Activated T-cell treated with anti-CD3 and anti-CD28 coated beads for 48 hours (primary cell): ENCODE measurements at regions not wholly inside any gene's neighbourhood (a gene's known extent, or its start where the extent isn't known, plus 50 kb on each side); places are given as distances from the start of the nearest gene placed in this dataset.

ENCODE experiments used
- DNase-seq: peaks from one replicate; pipeline ENCODE4 v3.0.0-alpha.2; 2020; ENCODE audit warnings: low read depth

DNA sequence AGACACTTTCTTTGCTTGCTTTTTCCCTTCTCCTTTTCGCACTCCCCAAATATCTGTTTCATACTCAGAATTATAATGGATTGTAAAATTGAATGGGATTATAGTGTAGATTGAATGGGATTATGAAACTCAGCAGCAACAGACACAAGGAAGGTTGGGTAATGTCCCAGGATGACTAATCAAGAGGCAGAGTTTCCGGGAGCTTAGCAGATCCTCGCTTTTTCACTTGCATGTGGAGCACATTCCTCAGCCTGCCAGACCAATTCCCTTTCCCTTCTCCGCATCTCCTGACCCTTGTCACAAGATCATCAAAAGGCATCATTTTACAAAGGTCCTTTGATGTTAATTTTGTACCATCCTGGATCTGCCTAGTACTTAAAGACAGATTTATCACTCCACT is 55.1 kb upstream of the SLC1A1 start:
- no peak for DNase-seq

DNA sequence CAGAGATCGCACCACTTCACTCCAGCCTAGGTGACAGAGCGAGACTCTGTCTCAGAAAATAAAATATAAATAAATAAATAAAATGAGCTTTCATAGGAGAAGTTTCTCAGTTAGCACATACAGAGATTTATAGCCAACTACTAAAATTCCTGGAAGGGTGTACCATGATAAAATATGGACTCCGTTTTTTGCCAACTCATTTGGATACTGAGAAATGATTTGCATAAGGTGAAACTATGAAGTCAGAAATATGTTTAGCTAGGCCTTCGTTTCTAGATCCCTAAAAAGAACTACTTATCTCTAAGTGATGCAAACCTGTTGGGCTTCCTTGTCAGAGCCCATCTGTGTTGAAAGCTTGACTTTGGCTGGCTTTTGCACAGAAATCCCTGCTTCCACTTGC is 56.9 kb upstream of the SLC1A1 start:
- no peak for DNase-seq

DNA sequence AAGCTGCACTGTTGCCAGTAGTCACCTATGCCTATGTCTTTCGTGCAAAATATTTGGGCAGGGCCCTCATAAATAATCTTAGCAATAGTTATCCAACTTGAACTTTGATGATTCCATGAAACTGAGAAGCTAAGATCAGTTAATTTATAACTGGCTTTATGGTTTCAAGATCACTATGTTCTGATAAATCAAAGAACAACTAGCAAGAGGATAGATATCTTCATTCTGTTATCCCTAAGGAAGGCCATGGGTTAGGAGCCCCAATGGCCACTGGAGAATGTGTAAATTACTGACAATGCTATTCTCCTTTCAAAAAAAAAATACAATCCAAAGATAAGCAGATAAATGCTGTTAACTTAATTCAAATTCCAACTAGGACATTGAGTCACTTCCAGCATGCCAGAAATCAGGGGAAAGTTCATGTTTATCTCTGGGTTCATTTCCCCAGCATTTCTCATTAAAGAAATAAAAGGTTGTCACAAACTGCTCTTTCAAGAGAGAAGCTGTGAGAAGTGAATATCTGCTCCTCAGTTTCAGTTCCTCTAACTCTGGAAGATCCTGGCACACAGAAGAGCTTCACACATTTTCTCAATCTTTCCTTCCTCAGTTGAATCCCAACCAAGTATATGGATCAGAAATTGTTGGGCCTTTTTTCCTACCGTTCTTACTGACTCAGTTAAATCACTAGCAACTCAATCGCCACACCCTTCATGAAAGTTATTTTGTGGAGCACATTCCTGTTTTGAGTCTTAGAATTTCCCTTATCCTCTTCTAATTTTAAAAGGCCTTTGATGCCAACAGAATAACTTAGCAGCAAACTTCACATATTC is 59.6 kb upstream of the SLC1A1 start:
- no peak for DNase-seq

DNA sequence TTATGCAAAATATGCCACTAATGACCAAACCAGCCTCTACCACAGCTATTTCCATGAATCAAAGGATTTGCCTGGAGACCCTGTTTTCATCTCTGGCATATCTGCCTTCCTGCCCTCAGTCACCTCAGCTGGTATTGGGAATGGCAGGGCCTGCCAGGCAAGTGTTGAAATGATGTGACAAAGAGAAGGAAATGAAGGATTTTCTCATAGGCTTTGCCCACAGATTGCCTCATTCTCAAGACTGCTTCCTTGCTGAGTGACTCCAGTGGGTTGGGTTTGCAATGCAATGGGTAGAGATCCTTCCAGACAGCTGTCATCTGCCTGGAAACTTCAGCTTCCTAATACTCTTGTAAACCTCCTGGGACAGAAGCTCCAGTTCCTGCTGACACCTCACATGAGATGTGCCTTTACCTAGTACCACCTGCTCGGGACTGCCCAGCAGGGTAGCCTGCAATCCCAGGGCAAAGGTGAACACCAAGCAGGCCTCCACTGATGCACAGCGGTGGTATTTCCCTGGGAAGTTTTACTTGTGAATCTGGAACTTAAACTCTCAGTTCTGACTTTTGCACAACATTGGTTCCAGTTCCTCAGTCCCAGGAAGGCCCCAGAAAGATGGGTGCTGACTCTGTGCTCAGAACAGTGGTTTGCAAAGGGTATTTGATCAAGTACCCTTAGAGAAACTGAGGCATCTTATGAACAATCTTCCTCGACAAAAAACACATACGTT is 64.8 kb upstream of the SLC1A1 start:
- no peak for DNase-seq

DNA sequence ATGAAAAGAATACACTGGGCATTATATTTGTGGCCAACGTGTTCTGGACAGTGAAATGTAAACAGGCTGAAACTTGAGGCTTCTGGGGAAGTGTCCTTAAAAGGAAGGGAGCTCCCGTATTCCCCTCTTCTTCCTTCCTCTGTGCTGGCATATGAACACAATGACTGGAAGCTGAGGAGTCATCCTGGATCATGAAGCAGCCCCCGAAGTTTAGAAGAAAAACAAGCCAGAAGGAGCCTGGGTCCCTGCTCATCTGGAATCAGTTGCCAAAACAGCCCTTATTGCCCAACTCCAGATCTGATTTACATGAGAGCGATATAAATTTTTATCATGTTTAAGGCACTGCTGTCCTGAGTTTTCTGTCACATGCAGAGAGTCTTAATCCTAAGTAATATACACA is 65.4 kb upstream of the SLC1A1 start:
- DNase-seq: no peak

DNA sequence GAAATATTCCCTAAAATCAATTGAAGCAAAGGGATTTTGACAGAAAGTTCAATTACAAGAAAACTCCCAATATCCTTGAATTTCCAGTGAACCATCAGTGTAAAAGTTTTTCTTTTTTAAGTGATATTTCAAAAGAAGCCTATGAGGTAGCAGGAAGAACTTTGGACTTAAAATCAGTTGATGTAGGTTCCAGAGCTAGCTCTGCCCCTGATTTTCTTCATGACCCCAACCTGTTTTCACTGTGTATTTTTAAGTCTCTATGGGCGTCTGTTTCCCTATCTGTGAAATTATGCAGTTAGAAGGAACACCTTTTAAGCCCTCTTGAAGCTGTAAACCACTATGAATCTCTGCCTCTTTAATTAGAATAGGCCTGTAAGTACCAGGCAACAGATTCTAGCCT is 66.2 kb upstream of the SLC1A1 start:
- DNase-seq: no peak

DNA sequence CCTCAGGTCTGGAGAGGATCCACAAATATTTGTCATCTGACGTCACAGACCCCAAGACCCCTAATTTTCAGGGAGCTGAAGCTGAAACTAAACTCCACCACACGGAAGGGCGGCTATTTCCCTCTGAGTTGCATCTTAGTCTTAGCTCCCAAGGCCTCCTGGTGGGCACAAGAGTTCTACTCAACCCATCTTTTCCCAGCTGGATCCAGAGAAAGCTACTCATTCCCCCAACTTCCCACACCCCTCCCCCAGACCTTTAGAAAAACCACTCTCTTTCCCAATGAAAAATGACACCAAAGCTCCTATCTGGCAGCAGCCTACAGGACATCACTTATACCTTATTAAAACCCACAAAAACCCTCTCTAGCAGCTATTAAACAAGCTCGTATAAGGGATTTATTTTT is 67.1 kb upstream of the SLC1A1 start:
- no peak for DNase-seq

DNA sequence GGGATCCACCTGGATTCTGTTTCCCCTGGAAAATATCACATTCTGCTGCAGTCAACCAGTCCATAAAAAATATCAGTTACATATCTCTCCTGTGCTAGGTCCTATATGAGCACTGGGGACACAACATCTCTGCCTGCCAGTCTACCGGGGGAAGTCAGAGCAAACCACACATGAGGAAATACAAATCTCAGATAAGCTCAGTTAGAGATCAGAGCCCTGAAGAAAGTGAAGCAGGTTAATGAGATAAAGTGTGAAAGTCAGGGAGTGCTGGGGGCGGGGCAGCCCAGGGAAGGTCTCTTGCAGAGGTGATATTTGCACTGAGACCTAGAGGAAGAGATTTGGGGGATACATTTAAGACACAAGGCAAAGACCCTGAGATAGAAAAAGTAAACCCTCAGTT is 67.8 kb upstream of the SLC1A1 start:
- DNase-seq: no peak

DNA sequence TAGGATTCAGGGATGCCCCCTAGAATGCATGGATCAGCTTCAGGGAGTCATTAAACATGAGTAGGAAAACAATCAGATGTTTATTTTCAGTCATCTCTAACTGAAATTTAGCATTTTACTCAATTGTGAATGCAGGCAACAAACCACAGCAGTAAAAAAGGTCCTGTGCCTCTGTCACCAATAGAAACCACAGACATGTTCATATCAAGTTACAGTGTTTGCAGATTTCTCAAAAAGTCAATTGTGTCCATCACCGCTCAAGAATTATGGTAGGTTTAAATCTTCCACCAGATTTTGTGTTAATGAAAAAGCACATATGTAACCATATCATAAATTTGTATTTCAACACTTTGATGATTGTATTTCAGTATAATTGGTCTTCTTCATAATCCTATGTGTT is 68.4 kb upstream of the SLC1A1 start:
- DNase-seq: no peak

DNA sequence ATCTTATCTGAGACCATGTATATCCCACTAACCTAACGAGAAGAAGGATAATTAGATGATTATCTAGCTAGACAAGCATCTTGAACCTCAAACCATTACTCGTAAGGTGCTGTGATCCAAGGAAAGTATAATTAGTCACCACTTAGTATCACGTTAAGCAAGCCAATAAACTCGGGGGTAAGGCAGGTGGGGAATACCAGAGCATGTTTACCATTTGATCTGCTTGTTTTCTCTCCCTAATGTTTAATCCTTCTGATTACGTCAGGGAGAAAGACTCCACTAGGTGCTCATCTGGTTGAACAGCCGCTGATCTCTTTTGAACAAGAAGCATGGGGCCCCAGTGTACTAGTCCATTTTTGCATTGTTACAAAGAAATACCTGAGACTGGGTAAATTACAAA is 69.9 kb upstream of the SLC1A1 start:
- DNase-seq: no peak

DNA sequence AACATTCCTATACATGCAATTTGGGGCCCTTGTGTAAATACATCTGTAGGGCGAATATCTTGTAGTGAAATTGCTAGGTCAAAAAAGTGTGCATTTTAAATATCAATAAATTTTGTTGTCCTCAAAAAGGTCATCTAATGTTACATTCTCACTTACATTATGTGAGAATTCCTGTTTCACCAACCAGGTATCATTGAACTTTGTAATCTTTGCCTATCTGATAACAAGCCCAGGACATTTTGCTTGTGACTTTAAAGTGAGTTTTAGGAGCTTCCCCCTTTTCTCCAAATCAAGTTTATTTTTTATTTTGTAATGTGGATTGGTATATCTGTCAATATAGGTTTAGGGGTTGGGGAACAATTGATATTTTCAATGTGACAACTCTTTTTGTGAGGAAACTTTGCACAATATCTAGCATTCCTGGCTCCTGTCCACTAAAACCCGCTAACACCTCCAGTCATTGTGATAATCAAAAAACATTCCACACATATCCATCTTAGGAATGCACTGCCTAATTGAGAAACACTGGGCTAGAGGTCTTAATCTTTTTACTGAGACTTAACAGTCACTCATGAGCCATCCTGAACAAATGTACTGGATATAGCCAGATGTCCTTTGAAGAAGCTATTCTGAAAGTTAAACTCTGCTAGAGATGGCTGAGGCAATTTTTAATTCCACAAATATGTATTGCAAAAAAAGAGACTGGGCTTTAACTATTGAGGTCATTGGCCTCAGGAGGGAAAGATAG is 72.5 kb upstream of the SLC1A1 start:
- no peak for DNase-seq

DNA sequence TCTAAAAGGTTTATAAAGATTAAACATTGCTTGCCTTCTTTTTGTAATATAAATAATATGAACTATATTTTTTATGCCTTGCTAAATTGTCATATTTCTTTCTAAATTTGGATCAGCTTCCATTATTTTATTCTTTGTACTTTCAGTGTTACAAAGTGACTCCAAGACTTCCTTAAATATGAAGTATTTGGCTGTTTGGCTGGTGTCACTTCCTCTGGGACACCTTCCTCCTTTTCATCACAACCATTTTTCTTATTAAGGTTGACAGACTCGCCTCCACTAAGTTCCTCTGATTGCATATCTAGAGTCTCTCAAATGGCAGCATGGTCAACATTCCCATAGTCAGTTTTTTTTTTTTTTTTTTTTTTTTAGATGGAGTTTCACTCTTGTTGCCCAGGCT is 73.8 kb upstream of the SLC1A1 start:
- no peak for DNase-seq

DNA sequence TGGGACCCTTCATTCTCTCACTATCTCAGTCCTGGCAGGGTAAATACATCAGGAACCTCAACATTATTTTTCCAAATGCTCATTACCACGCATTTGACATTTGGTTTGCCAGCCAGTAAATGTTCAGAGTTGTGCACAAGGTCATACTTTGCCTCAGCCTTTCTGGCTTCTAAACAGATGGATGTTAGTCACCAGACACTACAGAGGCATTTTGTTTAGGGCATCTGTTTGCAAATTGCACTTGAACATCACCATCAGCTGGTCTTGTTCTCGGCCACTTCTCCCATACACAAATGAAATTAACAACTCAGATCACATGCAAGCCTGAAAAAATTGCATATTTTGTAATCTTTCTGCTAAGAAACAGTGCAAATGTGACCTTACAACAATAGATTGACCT is 75.0 kb upstream of the SLC1A1 start:
- DNase-seq: no peak

DNA sequence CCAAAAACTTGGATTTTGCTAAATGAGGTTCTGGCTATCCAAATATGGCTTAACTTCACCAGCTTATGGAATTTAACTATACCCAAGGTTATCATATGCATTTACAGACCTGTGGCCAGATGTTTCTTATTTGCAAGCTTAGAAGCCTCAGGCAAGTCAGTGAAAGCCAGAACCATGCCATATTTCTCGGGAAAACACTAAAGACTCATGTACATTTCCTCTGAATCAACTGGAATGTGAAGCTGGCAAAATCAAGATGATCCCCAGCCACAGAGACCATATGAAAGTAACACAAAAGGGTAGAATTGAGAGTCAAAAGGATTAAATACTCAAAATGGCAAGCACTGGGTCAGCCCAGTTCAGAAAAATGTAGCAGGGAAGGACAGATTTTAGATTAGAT is 76.4 kb upstream of the SLC1A1 start:
- no peak for DNase-seq

DNA sequence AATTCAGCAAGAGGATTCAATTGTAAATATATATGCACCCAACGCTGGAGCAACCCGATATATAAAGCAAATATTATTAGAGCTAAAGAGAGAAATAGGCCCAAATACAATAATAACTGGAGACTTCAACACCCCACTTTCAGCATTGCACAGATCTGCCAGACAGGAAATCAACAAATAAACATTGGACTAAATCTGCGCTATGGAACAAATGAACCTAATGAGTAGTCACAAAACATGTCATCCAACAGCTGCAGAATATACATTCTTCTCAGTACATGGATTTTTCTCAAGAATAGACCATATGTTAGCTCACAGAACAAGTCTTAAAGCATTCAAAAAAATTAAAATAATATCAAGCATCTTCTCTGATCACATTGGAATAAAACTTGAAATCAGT is 86.1 kb upstream of the SLC1A1 start:
- no peak for DNase-seq

DNA sequence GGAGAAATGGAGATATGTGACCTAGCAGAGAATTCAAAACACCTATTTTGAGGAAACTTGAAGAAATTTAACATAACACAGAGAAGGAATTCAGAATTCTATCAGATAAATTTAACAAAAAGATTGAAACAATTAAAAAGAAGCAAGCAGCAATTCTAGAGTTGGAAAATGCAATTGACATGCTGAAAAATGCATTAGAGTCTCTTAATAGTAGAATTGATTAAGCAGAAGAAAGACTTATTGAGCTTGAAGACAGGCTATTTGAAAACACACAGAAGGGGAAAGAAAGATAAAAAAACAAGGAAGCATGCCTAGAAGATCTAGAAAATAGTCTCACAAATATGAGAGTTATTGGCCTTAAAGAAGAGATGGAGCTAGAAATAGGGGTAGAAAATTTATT is 87.8 kb upstream of the SLC1A1 start:
- DNase-seq: no peak

DNA sequence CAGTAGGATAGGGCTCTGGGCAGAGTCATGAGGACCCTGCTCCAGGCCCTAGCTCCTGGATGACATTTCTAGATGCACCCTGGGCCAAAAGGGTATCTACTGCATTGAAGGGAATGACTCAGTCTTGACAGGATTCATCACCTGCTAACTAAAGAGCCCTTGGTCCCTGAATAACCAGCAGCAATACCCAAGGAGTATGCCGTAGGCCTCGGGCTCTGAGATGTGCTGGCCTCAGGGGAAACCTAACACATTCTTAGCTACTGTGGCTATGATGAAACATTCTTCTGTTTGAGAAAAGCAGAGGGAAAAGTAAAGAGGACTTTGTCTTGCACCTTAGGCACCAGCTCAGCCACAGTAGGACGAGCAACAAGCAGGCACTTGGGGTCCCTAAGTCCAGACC is 89.5 kb upstream of the SLC1A1 start:
- no peak for DNase-seq

DNA sequence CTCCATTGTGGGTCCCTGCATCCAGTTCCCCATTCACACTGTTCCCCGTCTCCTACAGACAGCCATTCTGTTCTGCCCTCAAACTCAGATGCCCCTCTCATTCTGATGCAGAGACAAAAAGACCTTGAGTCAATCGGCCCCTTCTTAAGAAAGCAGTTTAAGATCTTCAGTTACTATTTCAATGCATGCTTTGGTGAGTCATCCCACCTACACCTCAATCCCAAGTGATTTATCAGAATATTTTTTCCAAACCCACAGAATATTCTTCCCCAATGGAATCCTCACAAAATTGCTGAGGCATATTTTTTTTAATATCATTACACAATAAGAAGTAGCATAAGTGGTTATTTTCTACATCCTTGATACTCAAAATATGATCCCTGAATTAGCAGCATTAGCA is 92.4 kb upstream of the SLC1A1 start:
- DNase-seq: no peak

DNA sequence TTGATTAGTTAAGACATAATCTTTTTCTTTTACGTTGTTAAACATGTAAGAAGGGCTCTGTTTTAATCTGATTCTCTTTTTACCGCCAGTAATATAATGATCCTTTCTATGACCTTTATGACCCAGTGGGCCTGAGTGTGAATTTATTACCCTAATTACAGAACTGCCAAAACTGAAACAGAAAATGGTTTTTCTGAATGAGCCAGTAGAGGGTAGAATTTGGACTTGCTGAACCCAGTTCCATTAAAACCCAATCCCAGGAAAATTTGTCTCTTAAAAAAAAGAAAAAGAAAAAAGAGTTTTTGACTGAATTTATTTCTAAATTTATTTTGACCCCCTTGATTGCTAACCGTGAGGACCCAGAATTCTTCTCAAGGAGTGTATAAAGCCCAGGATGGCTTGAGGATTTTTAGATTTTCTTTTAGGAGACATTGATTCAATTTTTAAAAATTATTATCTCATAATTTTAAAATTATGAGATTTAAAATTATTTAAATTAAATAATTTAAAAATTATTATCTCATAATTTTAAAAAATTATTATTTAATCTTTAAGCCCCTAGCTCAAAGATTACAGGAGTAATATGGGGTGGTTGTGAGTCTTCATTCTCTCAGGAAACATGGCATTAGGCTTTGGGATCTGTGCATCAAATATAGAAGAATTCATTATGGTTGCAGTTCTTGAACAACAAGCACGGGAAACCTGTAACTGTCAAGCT is 94.1 kb upstream of the GLIS3 start:
- no peak for DNase-seq

DNA sequence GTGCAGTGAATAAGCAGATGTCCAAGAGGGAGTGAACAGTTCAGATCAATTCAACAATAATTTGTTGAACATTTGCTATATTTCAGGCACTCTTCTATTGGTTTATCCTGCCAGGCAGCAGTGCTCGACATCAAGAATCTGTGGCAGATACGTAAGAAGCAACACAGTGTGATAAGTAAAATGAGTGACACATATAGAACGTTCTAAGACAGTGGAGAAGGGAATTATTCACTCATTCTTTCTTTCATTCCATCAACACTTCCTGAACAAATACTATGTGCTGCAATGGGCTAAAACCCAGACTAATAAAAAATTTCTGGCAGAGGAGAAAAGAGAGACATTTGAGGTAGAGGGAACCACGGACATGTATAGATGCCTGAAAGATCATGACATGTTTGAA is 89.9 kb upstream of the GLIS3 start:
- DNase-seq: no peak

DNA sequence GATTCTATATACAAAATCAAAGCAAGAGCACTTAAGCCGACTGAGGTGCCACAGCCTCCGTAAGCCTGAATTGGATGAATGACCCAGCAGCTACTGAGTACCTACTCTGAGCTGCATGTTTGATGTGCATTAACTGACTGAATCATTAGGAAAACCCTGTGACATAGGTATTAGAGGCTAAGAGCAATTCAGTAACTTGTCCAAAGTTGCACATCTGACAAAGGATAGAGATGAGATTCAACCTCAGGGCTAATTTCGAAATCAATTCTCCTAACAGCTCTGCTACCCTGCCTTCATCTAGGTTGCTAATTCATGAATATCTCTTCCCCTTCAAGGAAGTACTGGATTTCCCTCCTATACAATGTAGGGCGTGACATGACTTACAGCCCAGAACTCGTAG is 89.1 kb upstream of the GLIS3 start:
- DNase-seq: no peak

DNA sequence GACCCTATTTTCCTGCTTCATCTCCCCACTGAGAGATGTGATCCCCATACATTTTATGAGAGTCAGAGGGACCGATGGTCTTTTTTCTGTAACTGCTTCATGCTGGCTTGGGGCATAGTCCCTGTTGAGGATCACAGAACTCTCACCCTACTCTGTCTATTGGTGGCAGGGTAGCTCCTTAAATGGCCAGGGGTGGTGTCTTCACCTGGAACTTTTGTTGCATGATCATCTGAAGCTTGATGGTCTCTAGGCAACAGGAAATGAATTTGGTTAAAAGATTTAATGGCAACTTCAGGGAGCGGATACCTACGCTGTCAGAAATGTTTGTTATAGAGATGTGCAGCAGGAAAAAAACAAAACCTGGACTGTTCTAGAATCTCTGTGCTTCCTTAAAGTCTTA is 87.0 kb upstream of the GLIS3 start:
- DNase-seq: no peak

DNA sequence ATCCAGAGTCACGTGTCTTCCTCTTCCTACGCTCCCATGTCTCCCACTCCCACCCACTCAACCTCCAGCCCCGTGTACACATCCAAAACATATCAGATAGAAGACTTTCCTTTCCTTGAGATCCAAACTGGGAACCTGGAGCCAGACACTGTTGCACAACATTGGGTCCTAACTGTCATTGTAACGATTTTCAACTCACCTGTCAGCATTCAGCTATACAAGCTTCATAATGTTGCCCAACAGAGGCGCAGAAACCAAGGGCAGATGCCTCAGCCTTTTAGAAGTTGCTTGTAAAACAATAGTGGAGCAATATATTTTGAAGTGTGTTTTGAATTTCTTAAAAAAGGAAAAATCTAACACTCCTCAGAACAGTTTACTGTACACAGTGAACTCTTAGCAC is 84.9 kb upstream of the GLIS3 start:
- DNase-seq: no peak
